CD4-positive, alpha-beta T cell (primary cell): ENCODE measurements at regions not wholly inside any gene's neighbourhood (a gene's known extent, or its start where the extent isn't known, plus 50 kb on each side); places are given as distances from the start of the nearest gene placed in this dataset.

Source experiments
- ATAC-seq: fragments of 200-7000 bp; cut with Tn5 transposase; one replicate; pipeline ENCODE4 v1.10.0; 2022; ENCODE audit warnings: mild to moderate bottlenecking; ENCODE audit not compliant: poor library complexity
- CTCF ChIA-PET: fragments of 350-600 bp; sonication (Branson Sonifier 250); formaldehyde crosslinking; loops from one replicate; lab custom pipeline; 2021; ENCODE audit warnings: antibody characterized with exemption, inconsistent platforms; lab: Charles Lee
- POLR2A ChIA-PET: fragments of 350-600 bp; sonication (Branson Sonifier 250); formaldehyde crosslinking; loops from one replicate; lab custom pipeline; 2021; ENCODE audit warnings: antibody characterized with exemption, inconsistent platforms; lab: Charles Lee
- DNase-seq, 14 experiments: peaks; one replicate each; pipeline ENCODE4 v3.0.0-alpha.2; 2013 to 2020; ENCODE audit warnings: mixed read lengths in 2 of 14
- H3K27ac ChIP-seq, 2 donors: one replicate each; pipeline versions ENCODE4 v1.5.1 to v1.7.0; 2013; ENCODE audit warnings: low read length in 2 of 2, low read depth in 1 of 2, mild to moderate bottlenecking in 1 of 2
- H3K27me3 ChIP-seq, 2 experiments: 1 replicate in 1 of 2; 2 replicates in 1 of 2; pipeline versions ENCODE4 v1.6.1 to v1.7.0; 2013; ENCODE audit warnings: low read length in 2 of 2, control low read depth in 1 of 2, mild to moderate bottlenecking in 1 of 2, moderate library complexity in 1 of 2; ENCODE audit not compliant: insufficient read depth in 2 of 2, control insufficient read depth in 1 of 2
- H3K36me3 ChIP-seq: one replicate; pipeline ENCODE4 v1.6.1; 2013; ENCODE audit warnings: low read length, control low read depth; ENCODE audit not compliant: insufficient read depth
- H3K4me1 ChIP-seq: one replicate; pipeline ENCODE4 v1.6.1; 2013; ENCODE audit warnings: low read length, control low read depth; ENCODE audit not compliant: insufficient read depth
- H3K4me3 ChIP-seq: one replicate; pipeline ENCODE4 v1.5.1; 2013; ENCODE audit warnings: mild to moderate bottlenecking, low read length, moderate library complexity
- H3K9me3 ChIP-seq, 2 experiments: 1 replicate in 1 of 2; 2 replicates in 1 of 2; pipeline versions ENCODE4 v1.6.1 to v1.7.0; 2013; ENCODE audit warnings: low read length in 2 of 2, mild to moderate bottlenecking in 2 of 2, control low read depth in 1 of 2, moderate library complexity in 1 of 2; ENCODE audit not compliant: control insufficient read depth in 1 of 2, insufficient read depth in 1 of 2
- H3K27ac Mint-ChIP-seq: one replicate; pipeline ENCODE4 v1.8.0; 2020; ENCODE audit warnings: mixed read lengths
- H3K27me3 Mint-ChIP-seq: one replicate; pipeline ENCODE4 v1.8.0; 2021; ENCODE audit warnings: mixed read lengths
- H3K36me3 Mint-ChIP-seq: one replicate; pipeline ENCODE4 v1.8.0; 2021; ENCODE audit warnings: low read depth, mixed read lengths
- H3K4me1 Mint-ChIP-seq: one replicate; pipeline ENCODE4 v1.8.0; 2021; ENCODE audit warnings: low read depth, mixed read lengths
- H3K4me3 Mint-ChIP-seq: one replicate; pipeline ENCODE4 v1.8.0; 2020; ENCODE audit warnings: mild to moderate bottlenecking, mixed read lengths
- H3K9me3 Mint-ChIP-seq: one replicate; pipeline ENCODE4 v1.8.0; 2020; ENCODE audit warnings: mixed read lengths
- intact Hi-C, 2 experiments: fragments of 100-400 bp; cut with DNase I in 1 of 2; cut with micrococcal nuclease in 1 of 2; formaldehyde crosslinking; loops; one replicate each; pipeline versions ENCODE4 v1.15.1 to v1.9.0; 2023 to 2025; cut with DNase I, micrococcal nuclease
- TF ChIP-seq, protein P1 (sequence below): fragments of 200-600 bp; IDR thresholded peaks from one replicate; pipeline ENCODE4 v1.8.0; 2022; ENCODE audit warnings: antibody characterized with exemption, mild to moderate bottlenecking

DNA sequence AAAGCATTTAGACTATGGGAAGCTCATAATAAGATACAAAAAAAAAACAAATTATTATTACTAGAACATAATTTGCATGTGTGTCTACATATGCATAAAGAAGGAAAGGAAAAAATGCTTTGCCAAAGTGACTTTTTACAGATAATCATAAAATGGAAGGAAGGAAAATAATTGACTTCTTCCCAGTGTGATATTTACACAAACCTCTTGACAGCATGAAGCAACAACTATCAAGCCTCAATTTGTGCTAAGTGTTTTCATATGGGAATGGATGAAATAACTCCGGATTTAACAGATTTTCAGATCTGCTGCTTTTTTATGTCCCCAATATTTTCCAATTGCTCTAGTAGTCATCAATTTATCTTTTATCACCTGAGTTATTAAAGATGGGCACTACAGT is 275.9 kb upstream of the REG3G start:
- Mint-ChIP-seq H3K36me3 (no peaks in the 10 kb centered on the region), H3K4me1 (no peaks in the 10 kb centered on the region), H3K27ac (no peak overlapping the region), H3K27me3 (no peaks in the 10 kb centered on the region), H3K4me3 (no peak overlapping the region), H3K9me3 (no peaks in the 10 kb centered on the region)
- TF ChIP-seq, protein P1, sequence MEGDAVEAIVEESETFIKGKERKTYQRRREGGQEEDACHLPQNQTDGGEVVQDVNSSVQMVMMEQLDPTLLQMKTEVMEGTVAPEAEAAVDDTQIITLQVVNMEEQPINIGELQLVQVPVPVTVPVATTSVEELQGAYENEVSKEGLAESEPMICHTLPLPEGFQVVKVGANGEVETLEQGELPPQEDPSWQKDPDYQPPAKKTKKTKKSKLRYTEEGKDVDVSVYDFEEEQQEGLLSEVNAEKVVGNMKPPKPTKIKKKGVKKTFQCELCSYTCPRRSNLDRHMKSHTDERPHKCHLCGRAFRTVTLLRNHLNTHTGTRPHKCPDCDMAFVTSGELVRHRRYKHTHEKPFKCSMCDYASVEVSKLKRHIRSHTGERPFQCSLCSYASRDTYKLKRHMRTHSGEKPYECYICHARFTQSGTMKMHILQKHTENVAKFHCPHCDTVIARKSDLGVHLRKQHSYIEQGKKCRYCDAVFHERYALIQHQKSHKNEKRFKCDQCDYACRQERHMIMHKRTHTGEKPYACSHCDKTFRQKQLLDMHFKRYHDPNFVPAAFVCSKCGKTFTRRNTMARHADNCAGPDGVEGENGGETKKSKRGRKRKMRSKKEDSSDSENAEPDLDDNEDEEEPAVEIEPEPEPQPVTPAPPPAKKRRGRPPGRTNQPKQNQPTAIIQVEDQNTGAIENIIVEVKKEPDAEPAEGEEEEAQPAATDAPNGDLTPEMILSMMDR, result no peak
- ChIA-PET CTCF (no interaction called here), POLR2A (no interaction called here)
- no peak overlapping the region for H3K27ac ChIP-seq
- H3K9me3 ChIP-seq, result peaks cover 0 to 4% of the 10 kb centered on the region in 2 experiments
- H3K4me1 ChIP-seq, result no peaks in the 10 kb centered on the region
- H3K4me3 ChIP-seq, result no peak overlapping the region
- H3K36me3 ChIP-seq, result no peaks in the 10 kb centered on the region
- DNase-seq, result no peak
- no peaks in the 10 kb centered on the region for H3K27me3 ChIP-seq
- intact Hi-C loops, result no loop called here
- no peak for ATAC-seq

DNA sequence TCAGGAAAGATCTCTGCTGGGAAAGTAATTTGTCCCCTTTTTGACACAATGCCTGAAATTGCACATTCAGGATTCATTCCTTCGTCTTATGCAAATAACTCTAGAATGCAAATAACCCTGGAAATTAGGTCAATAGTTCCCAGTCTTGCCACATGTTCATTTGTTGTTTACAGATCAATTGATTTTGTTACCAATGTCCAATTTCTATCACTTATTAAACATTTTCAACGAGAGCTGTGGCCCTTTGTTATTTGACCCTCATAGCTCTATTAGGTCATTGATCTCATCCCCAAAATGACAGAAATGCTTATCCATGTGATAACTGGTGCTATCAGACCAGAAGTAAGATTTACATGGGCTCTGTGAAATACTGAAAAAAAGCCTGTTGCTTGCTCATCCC is 275.3 kb upstream of the REG3G start:
- Histone ChIP-seq H3K4me3 (no peak overlapping the region), H3K9me3 (peaks cover 0 to 4% of the 10 kb centered on the region in 2 experiments), H3K36me3 (no peaks in the 10 kb centered on the region), H3K4me1 (no peaks in the 10 kb centered on the region), H3K27me3 (no peaks in the 10 kb centered on the region), H3K27ac (no peak overlapping the region)
- no peaks in the 10 kb centered on the region for H3K27me3 Mint-ChIP-seq
- ChIA-PET CTCF (no interaction called here), POLR2A (no interaction called here)
- TF ChIP-seq, protein P1, result no peak
- H3K9me3 Mint-ChIP-seq, result no peaks in the 10 kb centered on the region
- intact Hi-C loops, result no loop called here
- no peaks in the 10 kb centered on the region for H3K36me3 Mint-ChIP-seq
- no peak overlapping the region for H3K4me3 Mint-ChIP-seq
- ATAC-seq (no peak), DNase-seq (no peak)
- H3K27ac Mint-ChIP-seq, result no peak overlapping the region
- H3K4me1 Mint-ChIP-seq, result no peaks in the 10 kb centered on the region

DNA sequence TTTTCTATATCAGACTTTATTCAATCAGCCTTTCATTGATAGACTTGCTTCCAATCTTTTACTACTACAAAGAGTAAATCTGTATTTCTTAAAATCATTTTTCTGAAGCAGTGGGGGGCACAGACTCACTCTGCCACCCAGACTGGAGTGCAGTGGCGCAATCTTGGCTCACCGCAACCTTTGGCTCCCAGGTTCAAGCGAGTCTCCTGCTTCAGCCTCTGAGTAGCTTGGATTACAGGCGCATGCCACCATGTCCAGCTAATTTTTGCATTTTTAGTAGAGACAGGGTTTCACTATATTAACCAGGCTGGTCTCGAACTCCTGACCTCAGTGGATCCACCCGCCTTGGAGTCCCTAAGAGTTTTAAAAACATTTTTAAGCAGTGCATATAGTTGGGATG is 270.6 kb upstream of the REG3G start:
- no peaks in the 10 kb centered on the region for H3K27me3 Mint-ChIP-seq
- no peak for DNase-seq
- Histone ChIP-seq H3K27me3 (no peaks in the 10 kb centered on the region), H3K9me3 (peaks cover 0 to 11% of the 10 kb centered on the region in 2 experiments), H3K27ac (no peak overlapping the region), H3K4me1 (no peaks in the 10 kb centered on the region), H3K36me3 (no peaks in the 10 kb centered on the region), H3K4me3 (no peak overlapping the region)
- TF ChIP-seq, protein P1, result no peak
- no peak overlapping the region for H3K4me3 Mint-ChIP-seq
- no peak overlapping the region for H3K27ac Mint-ChIP-seq
- ATAC-seq, result no peak
- intact Hi-C loops, result no loop called here
- POLR2A ChIA-PET, result no interaction called here
- no peaks in the 10 kb centered on the region for H3K4me1 Mint-ChIP-seq
- H3K36me3 Mint-ChIP-seq, result no peaks in the 10 kb centered on the region
- CTCF ChIA-PET, result no interaction called here
- H3K9me3 Mint-ChIP-seq, result peaks cover 12% of the 10 kb centered on the region
